Activated naive CD4-positive, alpha-beta T cell treated with anti-CD3 and anti-CD28 coated beads for 36 hours (primary cell): ENCODE measurements at regions not wholly inside any gene's neighbourhood (a gene's known extent, or its start where the extent isn't known, plus 50 kb on each side); places are given as distances from the start of the nearest gene placed in this dataset.
"Not testable (repeated sequence)": the region's sequence is repeated elsewhere in the genome, so short reads cannot be mapped to it uniquely, and the experiment has no call there.

Experiments used
- CTCF ChIA-PET: fragments of 350-600 bp; sonication (Branson Sonifier 250); formaldehyde crosslinking; loops from one replicate; lab custom pipeline; 2021; ENCODE audit warnings: antibody characterized with exemption; lab: Charles Lee
- DNase-seq: peaks from one replicate; pipeline ENCODE4 v3.0.0-alpha.2; 2020
- H3K27ac Mint-ChIP-seq: one replicate; pipeline ENCODE4 v1.8.0; 2021; ENCODE audit warnings: mild to moderate bottlenecking, mixed read lengths
- H3K27me3 Mint-ChIP-seq: one replicate; pipeline ENCODE4 v1.8.0; 2021; ENCODE audit warnings: low read depth, mixed read lengths
- H3K36me3 Mint-ChIP-seq: one replicate; pipeline ENCODE4 v1.8.0; 2021; ENCODE audit warnings: low read depth, mixed read lengths
- H3K4me1 Mint-ChIP-seq: one replicate; pipeline ENCODE4 v1.8.0; 2021; ENCODE audit warnings: low read depth, mixed read lengths
- H3K4me3 Mint-ChIP-seq: one replicate; pipeline ENCODE4 v1.8.0; 2021; ENCODE audit warnings: mild to moderate bottlenecking, moderate library complexity, mixed read lengths
- H3K9me3 Mint-ChIP-seq: one replicate; pipeline ENCODE4 v1.8.0; 2021; ENCODE audit warnings: mixed read lengths
- intact Hi-C: fragments of 100-400 bp; cut with micrococcal nuclease; formaldehyde crosslinking; loops from one replicate; pipeline ENCODE4 v1.15.1; 2023

GRCh38 chr5:92556747-92557146 lies 1024.3 kb downstream of the NR2F1-AS1 start:
- intact Hi-C loops: no loop called here
- Mint-ChIP-seq H3K9me3 (peaks cover 3% of the 10 kb centered on the region), H3K4me3 (no peak overlapping the region), H3K27me3 (no peaks in the 10 kb centered on the region), H3K27ac (no peak overlapping the region), H3K4me1 (no peaks in the 10 kb centered on the region), H3K36me3 (no peaks in the 10 kb centered on the region)
- CTCF ChIA-PET: no interaction called here
- no peak for DNase-seq

GRCh38 chr5:92554447-92555085 lies 1026.5 kb downstream of the NR2F1-AS1 start:
- DNase-seq: no peak
- Mint-ChIP-seq H3K9me3 (peaks cover 3% of the 10 kb centered on the region), H3K27ac (no peak overlapping the region), H3K27me3 (no peaks in the 10 kb centered on the region), H3K4me1 (no peaks in the 10 kb centered on the region), H3K36me3 (no peaks in the 10 kb centered on the region), H3K4me3 (no peak overlapping the region)
- intact Hi-C loops: no loop called here
- CTCF ChIA-PET: interaction anchor here (0.7 kb wide), 1 partner anchor 403 kb away, joined by 3 read pairs; no protein-coding TSS in a partner anchor

- Mint-ChIP-seq H3K27me3 (no peaks in the 10 kb centered on the region), H3K9me3 (peaks cover 2% of the 10 kb centered on the region), H3K27ac (no peak overlapping the region), H3K4me3 (no peak overlapping the region), H3K36me3 (no peaks in the 10 kb centered on the region), H3K4me1 (no peaks in the 10 kb centered on the region)
- intact Hi-C loops: no loop called here
- DNase-seq: no peak
- CTCF ChIA-PET: no interaction called here
These were observed 1027.7 kb downstream of the NR2F1-AS1 start for GRCh38 chr5:92553326-92553725.

GRCh38 chr5:92552206-92553160 lies 1028.5 kb downstream of the NR2F1-AS1 start:
- Mint-ChIP-seq H3K9me3 (peaks cover 2% of the 10 kb centered on the region), H3K27me3 (no peaks in the 10 kb centered on the region), H3K36me3 (no peaks in the 10 kb centered on the region), H3K4me3 (no peak overlapping the region), H3K27ac (no peak overlapping the region), H3K4me1 (no peaks in the 10 kb centered on the region)
- intact Hi-C loops: no loop called here
- CTCF ChIA-PET: no interaction called here
- no peak for DNase-seq

- DNase-seq: no peak
- Mint-ChIP-seq H3K9me3 (no peaks in the 10 kb centered on the region), H3K4me3 (no peak overlapping the region), H3K27ac (no peak overlapping the region), H3K36me3 (no peaks in the 10 kb centered on the region), H3K27me3 (no peaks in the 10 kb centered on the region), H3K4me1 (no peaks in the 10 kb centered on the region)
- CTCF ChIA-PET: no interaction called here
- intact Hi-C loops: no loop called here
These were observed 1032.7 kb downstream of the NR2F1-AS1 start for GRCh38 chr5:92548346-92548745.

- H3K27me3 Mint-ChIP-seq: no peaks in the 10 kb centered on the region
- CTCF ChIA-PET: no interaction called here
These were observed 1036.4 kb downstream of the NR2F1-AS1 start for GRCh38 chr5:92544596-92544995.

GRCh38 chr5:92544036-92544435 lies 1037.0 kb downstream of the NR2F1-AS1 start:
- peaks cover 5% of the 10 kb centered on the region for H3K9me3 Mint-ChIP-seq
- CTCF ChIA-PET: no interaction called here
- no peaks in the 10 kb centered on the region for H3K4me1 Mint-ChIP-seq
- intact Hi-C loops: no loop called here
- H3K4me3 Mint-ChIP-seq: no peak overlapping the region
- H3K27me3 Mint-ChIP-seq: no peaks in the 10 kb centered on the region
- DNase-seq: no peak
- H3K36me3 Mint-ChIP-seq: no peaks in the 10 kb centered on the region
- H3K27ac Mint-ChIP-seq: no peak overlapping the region

More at GRCh38 chr5:92544596-92544995, 1036.4 kb downstream of the NR2F1-AS1 start:
- peaks cover 5% of the 10 kb centered on the region for H3K9me3 Mint-ChIP-seq
- H3K4me1 Mint-ChIP-seq: no peaks in the 10 kb centered on the region
- H3K27ac Mint-ChIP-seq: no peak overlapping the region
- no peak overlapping the region for H3K4me3 Mint-ChIP-seq
- intact Hi-C loops: no loop called here
- H3K36me3 Mint-ChIP-seq: no peaks in the 10 kb centered on the region
- no peak for DNase-seq

- H3K36me3 Mint-ChIP-seq: no peaks in the 10 kb centered on the region
- intact Hi-C loops: no loop called here
- H3K4me3 Mint-ChIP-seq: no peak overlapping the region
- no peaks in the 10 kb centered on the region for H3K4me1 Mint-ChIP-seq
- peaks cover 5% of the 10 kb centered on the region for H3K9me3 Mint-ChIP-seq
- H3K27ac Mint-ChIP-seq: no peak overlapping the region
- H3K27me3 Mint-ChIP-seq: no peaks in the 10 kb centered on the region
- no peak for DNase-seq
- CTCF ChIA-PET: no interaction called here
These were observed 1037.8 kb downstream of the NR2F1-AS1 start for GRCh38 chr5:92543201-92543600.

- DNase-seq, H3K36me3 Mint-ChIP-seq, intact Hi-C loops, H3K27me3 Mint-ChIP-seq, H3K27ac Mint-ChIP-seq, H3K4me1 Mint-ChIP-seq, H3K4me3 Mint-ChIP-seq, H3K9me3 Mint-ChIP-seq, CTCF ChIA-PET: not testable (repeated sequence)
These were observed 1039.0 kb downstream of the NR2F1-AS1 start for GRCh38 chr5:92542017-92542416.

- CTCF ChIA-PET: no interaction called here
- peaks cover 2% of the 10 kb centered on the region for H3K9me3 Mint-ChIP-seq
- H3K27ac Mint-ChIP-seq: no peak overlapping the region
- intact Hi-C loops: no loop called here
- no peaks in the 10 kb centered on the region for H3K4me1 Mint-ChIP-seq
- no peaks in the 10 kb centered on the region for H3K27me3 Mint-ChIP-seq
- no peak overlapping the region for H3K4me3 Mint-ChIP-seq
- H3K36me3 Mint-ChIP-seq: no peaks in the 10 kb centered on the region
- no peak for DNase-seq
These were observed 1053.5 kb downstream of the NR2F1-AS1 start for GRCh38 chr5:92527311-92528078.

- intact Hi-C loops: no loop called here
- no peaks in the 10 kb centered on the region for H3K36me3 Mint-ChIP-seq
- H3K4me3 Mint-ChIP-seq: no peak overlapping the region
- no peaks in the 10 kb centered on the region for H3K4me1 Mint-ChIP-seq
- H3K27me3 Mint-ChIP-seq: no peaks in the 10 kb centered on the region
- H3K9me3 Mint-ChIP-seq: peaks cover 2% of the 10 kb centered on the region
- CTCF ChIA-PET: no interaction called here
- no peak overlapping the region for H3K27ac Mint-ChIP-seq
- no peak for DNase-seq
These were observed 1055.9 kb downstream of the NR2F1-AS1 start for GRCh38 chr5:92525131-92525530.

- Mint-ChIP-seq H3K9me3 (peaks cover 4% of the 10 kb centered on the region), H3K27ac (no peak overlapping the region), H3K27me3 (no peaks in the 10 kb centered on the region), H3K36me3 (no peaks in the 10 kb centered on the region), H3K4me1 (no peaks in the 10 kb centered on the region), H3K4me3 (no peak overlapping the region)
- DNase-seq: no peak
- CTCF ChIA-PET: no interaction called here
- intact Hi-C loops: no loop called here
These were observed 1061.0 kb downstream of the NR2F1-AS1 start for GRCh38 chr5:92519811-92520632.
